B cell (primary cell): ENCODE measurements at regions not wholly inside any gene's neighbourhood (a gene's known extent, or its start where the extent isn't known, plus 50 kb on each side); places are given as distances from the start of the nearest gene placed in this dataset.
A peak's percentile ranks its signal among the peaks of the same experiment; 100 is the strongest.

Source experiments
- ATAC-seq: fragments of 200-7000 bp; cut with Tn5 transposase; one replicate; pipeline ENCODE4 v1.10.0; 2021; ENCODE audit warnings: low read depth, mild to moderate bottlenecking, moderate number of reproducible peaks, moderate library complexity
- CTCF ChIA-PET: fragments of 350-600 bp; sonication (Branson Sonifier 250); formaldehyde crosslinking; loops from one replicate; lab custom pipeline; 2021; ENCODE audit warnings: antibody characterized with exemption, inconsistent platforms; lab: Charles Lee
- POLR2A ChIA-PET: fragments of 350-600 bp; sonication (Branson Sonifier 250); formaldehyde crosslinking; loops from one replicate; lab custom pipeline; 2021; ENCODE audit warnings: antibody characterized with exemption; lab: Charles Lee
- DNase-seq: peaks from one replicate; pipeline ENCODE4 v3.0.0; 2013
- H2AFZ ChIP-seq: 2 replicates; pipeline ENCODE4 v1.6.1; 2012; ENCODE audit warnings: mild to moderate bottlenecking, low read depth, low read length; ENCODE audit not compliant: insufficient read depth, poor library complexity, severe bottlenecking
- H3K27ac ChIP-seq, 2 donors: 1 replicate in 1 of 2; 2 replicates in 1 of 2; pipeline ENCODE4 v1.5.1; 2012 to 2013; ENCODE audit warnings: low read length in 2 of 2, mild to moderate bottlenecking in 2 of 2, moderate library complexity in 1 of 2
- H3K27me3 ChIP-seq, 4 experiments: fragments of 200-600 bp in 1 of 4; sonication (generic) in 1 of 4; replicated peaks in 1 of 4; 1 replicate in 2 of 4; 2 replicates in 2 of 4; pipeline versions ENCODE4 v1.6.1 to v1.7.0; 2013 to 2016; ENCODE audit warnings: low read length in 3 of 4, mild to moderate bottlenecking in 2 of 4, mixed read lengths in 1 of 4, moderate library complexity in 1 of 4; ENCODE audit not compliant: insufficient read depth in 4 of 4, control insufficient read depth in 3 of 4; ENCODE audit errors: control extremely low read depth in 1 of 4
- H3K36me3 ChIP-seq, 2 experiments: replicated peaks in 1 of 2; 1 replicate in 1 of 2; 2 replicates in 1 of 2; pipeline versions ENCODE4 v1.6.1 to v1.7.1; 2013; ENCODE audit warnings: low read length in 1 of 2; ENCODE audit not compliant: insufficient read depth in 2 of 2, control insufficient read depth in 1 of 2; ENCODE audit errors: control extremely low read depth in 1 of 2, extremely low read depth in 1 of 2
- H3K4me1 ChIP-seq, 2 donors: fragments of 200-600 bp in 1 of 2; sonication (generic) in 1 of 2; 1 replicate in 1 of 2; 2 replicates in 1 of 2; pipeline versions ENCODE4 v1.5.1 to v1.6.1; 2013 to 2017; ENCODE audit warnings: low read length in 2 of 2; ENCODE audit not compliant: control insufficient read depth in 2 of 2, insufficient read depth in 2 of 2
- H3K4me2 ChIP-seq: replicated peaks from 2 replicates; pipeline ENCODE3; 2012; ENCODE audit warnings: mild to moderate bottlenecking, low read depth, low read length; ENCODE audit not compliant: poor library complexity, severe bottlenecking
- H3K4me3 ChIP-seq, 5 experiments: fragments of 200-600 bp in 1 of 5; sonication (generic) in 1 of 5; 1 replicate in 3 of 5; 2 replicates in 2 of 5; pipeline versions ENCODE4 v1.5.1 to v1.7.0; 2011 to 2016; ENCODE audit warnings: low read length in 4 of 5, mild to moderate bottlenecking in 4 of 5, low read depth in 2 of 5, control low read depth in 1 of 5, moderate library complexity in 1 of 5; ENCODE audit not compliant: insufficient read depth in 1 of 5; ENCODE audit errors: control extremely low read depth in 1 of 5, extremely low read depth in 1 of 5
- H3K79me2 ChIP-seq: fragments of 200-600 bp; sonication (generic); one replicate; pipeline ENCODE4 v1.6.0; 2016; ENCODE audit warnings: low read length; ENCODE audit not compliant: control insufficient read depth, insufficient read depth
- H3K9ac ChIP-seq: fragments of 200-600 bp; sonication (generic); 2 replicates; pipeline ENCODE4 v1.6.1; 2017; ENCODE audit warnings: mild to moderate bottlenecking, low read length, moderate library complexity
- H3K9me3 ChIP-seq, 3 donors: one replicate each; pipeline versions ENCODE4 v1.6.1 to v1.7.1; 2013; ENCODE audit warnings: low read length in 2 of 3; ENCODE audit not compliant: control insufficient read depth in 2 of 3, insufficient read depth in 1 of 3; ENCODE audit errors: control extremely low read depth in 1 of 3
- H4K20me1 ChIP-seq: 2 replicates; pipeline ENCODE4 v1.6.0; 2012; ENCODE audit warnings: mild to moderate bottlenecking, low read length; ENCODE audit not compliant: insufficient read depth, control insufficient read depth, poor library complexity, severe bottlenecking
- H3K27ac Mint-ChIP-seq: one replicate; pipeline ENCODE4 v1.8.0; 2021; ENCODE audit warnings: mixed read lengths
- H3K27me3 Mint-ChIP-seq: one replicate; pipeline ENCODE4 v1.8.0; 2021; ENCODE audit warnings: mixed read lengths
- H3K4me1 Mint-ChIP-seq: one replicate; pipeline ENCODE4 v1.8.0; 2021; ENCODE audit warnings: mixed read lengths
- H3K4me3 Mint-ChIP-seq: one replicate; pipeline ENCODE4 v1.8.0; 2021; ENCODE audit warnings: mixed read lengths
- H3K9me3 Mint-ChIP-seq: one replicate; pipeline ENCODE4 v1.8.0; 2022; ENCODE audit warnings: mixed read lengths; ENCODE audit not compliant: insufficient read depth
- CTCF ChIP-seq: fragments of 200-600 bp; IDR thresholded peaks from one replicate; pipeline ENCODE4 v1.8.0; 2022; ENCODE audit warnings: antibody characterized with exemption, mild to moderate bottlenecking
- EZH2 ChIP-seq: IDR thresholded peaks from 2 replicates; pipeline ENCODE4 v1.6.1; 2012; ENCODE audit warnings: borderline replicate concordance, low read depth, mild to moderate bottlenecking, moderate library complexity, low read length; ENCODE audit not compliant: insufficient read depth, poor library complexity, severe bottlenecking
- WGBS: methylation state at CpG from one replicate; pipeline ENCODE4 v1.1.5; 2013; ENCODE audit warnings: missing lambda C conversion rate; ENCODE audit not compliant: insufficient coverage; 5-methylcytosine and 5-hydroxymethylcytosine counted together
- intact Hi-C: fragments of 100-400 bp; cut with micrococcal nuclease; formaldehyde crosslinking; loops from one replicate; pipeline ENCODE4 v1.10.0; 2022

- Histone ChIP-seq H3K4me3 (no peak overlapping the region), H2AFZ (no peak overlapping the region), H3K27me3 (peaks cover 0 to 25% (median 3%) of the 10 kb centered on the region in 4 experiments), H3K9me3 (peaks cover 0 to 4% (median 0%) of the 10 kb centered on the region in 3 donors), H3K27ac (no peak overlapping the region), H4K20me1 (no peaks in the 10 kb centered on the region), H3K4me1 (peaks cover 25 to 35% of the 10 kb centered on the region in 2 donors), H3K79me2 (no peaks in the 10 kb centered on the region), H3K36me3 (no peaks in the 10 kb centered on the region), H3K4me2 (peak overlapping the region; percentile 5), H3K9ac (no peak overlapping the region)
- TF ChIP-seq CTCF (no peak), EZH2 (no peak)
- ChIA-PET POLR2A (no interaction called here), CTCF (interaction anchor here (1.3 to 3.1 kb wide), 2 partner anchors 22 to 112 kb away, joined by 3 to 21 read pairs; no protein-coding TSS in a partner anchor)
- 100% methylated on average over 2 of the region's 4 CpGs for WGBS
- H3K4me1 Mint-ChIP-seq = peaks cover 32% of the 10 kb centered on the region
- H3K27ac Mint-ChIP-seq = no peak overlapping the region
- intact Hi-C loops = no loop called here
- peaks cover 10% of the 10 kb centered on the region for H3K27me3 Mint-ChIP-seq
- H3K4me3 Mint-ChIP-seq = no peak overlapping the region
- ATAC-seq (no peak), DNase-seq (no peak)
- no peaks in the 10 kb centered on the region for H3K9me3 Mint-ChIP-seq
Observed at GRCh38 chr4:3368334-3368733, 73.4 kb upstream of the HGFAC start.

GRCh38 chr4:3368841-3369760, 72.7 kb upstream of the HGFAC start:
- Mint-ChIP-seq H3K27me3 (peaks cover 10% of the 10 kb centered on the region), H3K4me3 (peak overlapping the region; percentile 18), H3K4me1 (peaks cover 35% of the 10 kb centered on the region), H3K27ac (no peak overlapping the region), H3K9me3 (no peaks in the 10 kb centered on the region)
- TF ChIP-seq CTCF = no peak
- no peak for TF ChIP-seq EZH2
- Histone ChIP-seq H4K20me1 (no peaks in the 10 kb centered on the region), H3K4me1 (peaks cover 28 to 42% of the 10 kb centered on the region in 2 donors), H3K27me3 (peaks cover 0 to 25% (median 3%) of the 10 kb centered on the region in 4 experiments), H3K36me3 (no peaks in the 10 kb centered on the region), H3K27ac (no peak overlapping the region), H3K9ac (peak overlapping the region; percentile 25), H2AFZ (peak overlapping the region; percentile 8), H3K79me2 (no peaks in the 10 kb centered on the region), H3K9me3 (peaks cover 0 to 4% (median 0%) of the 10 kb centered on the region in 3 donors), H3K4me2 (peak overlapping the region; percentile 38), H3K4me3 (no peak overlapping the region)
- ATAC-seq = no peak
- ChIA-PET CTCF (interaction anchor here (1.3 to 3.1 kb wide), 2 partner anchors 22 to 112 kb away, joined by 3 to 21 read pairs; no protein-coding TSS in a partner anchor), POLR2A (no interaction called here)
- no peak for DNase-seq
- intact Hi-C loops = no loop called here
- 63% methylated on average over 13 of the region's 20 CpGs for WGBS
